ENCODE measurements at regions not wholly inside any gene's neighbourhood (a gene's known extent, or its start where the extent isn't known, plus 50 kb on each side); places are given as distances from the start of the nearest gene placed in this dataset.

- no peak overlapping the region for H3K27ac ChIP-seq
- no peaks in the 10 kb centered on the region for H3K4me1 ChIP-seq
- H3K27me3 ChIP-seq, result no peaks in the 10 kb centered on the region
- DNase-seq, result no peak
- intact Hi-C loops (cut with DNase I), result no loop called here
- no peak overlapping the region for H3K4me3 ChIP-seq
- H3K36me3 ChIP-seq, result no peaks in the 10 kb centered on the region
- TF ChIP-seq POLR2A (IDR thresholded peaks at IDR 0.05), result no peak
- no peak for TF ChIP-seq CTCF (IDR thresholded peaks at IDR 0.05)
- WGBS (ENCODE audit: insufficient coverage, low coverage, low lambda C conversion rate, missing lambda C conversion rate), result 55% methylated on average over 2 of the region's 2 CpGs
- no peak for ATAC-seq
- H3K9me3 ChIP-seq, result no peaks in the 10 kb centered on the region
Observed at GRCh38 chr4:132865922-132866321, 283.2 kb upstream of the PCDH10 start.

DNA sequence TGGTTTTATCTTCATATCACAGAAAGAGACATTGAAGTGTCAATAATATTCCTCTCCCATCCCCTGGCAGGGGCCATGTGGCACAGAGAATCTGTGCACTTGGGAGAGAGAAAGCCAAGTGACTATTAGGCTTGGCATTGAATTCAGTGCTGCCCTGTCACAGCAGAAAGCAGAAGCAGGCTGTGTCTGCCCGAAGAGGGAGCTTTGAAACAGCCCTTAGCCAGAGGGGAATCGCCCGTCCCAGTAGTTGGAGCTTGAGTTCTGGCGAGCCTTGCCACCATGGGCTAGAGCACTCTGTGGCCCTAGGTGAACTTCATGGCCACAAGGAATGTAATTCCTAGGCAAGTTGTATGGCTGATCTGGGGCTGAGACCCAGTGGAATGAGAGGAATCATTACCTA, 282.5 kb upstream of the PCDH10 start:
- H3K9me3 ChIP-seq, result no peaks in the 10 kb centered on the region
- TF ChIP-seq POLR2A (IDR thresholded peaks at IDR 0.05) (no peak), CTCF (IDR thresholded peaks at IDR 0.05) (no peak)
- ATAC-seq (no peak), DNase-seq (no peak)
- H3K36me3 ChIP-seq, result no peaks in the 10 kb centered on the region
- intact Hi-C loops (cut with DNase I), result no loop called here
- no peaks in the 10 kb centered on the region for H3K27me3 ChIP-seq
- 68% methylated on average over 3 of the region's 4 CpGs for WGBS (ENCODE audit: insufficient coverage, low coverage, low lambda C conversion rate, missing lambda C conversion rate)
- no peaks in the 10 kb centered on the region for H3K4me1 ChIP-seq
- H3K27ac ChIP-seq, result no peak overlapping the region
- H3K4me3 ChIP-seq, result no peak overlapping the region

- H3K36me3 ChIP-seq, result no peaks in the 10 kb centered on the region
- no peaks in the 10 kb centered on the region for H3K27me3 ChIP-seq
- no peaks in the 10 kb centered on the region for H3K9me3 ChIP-seq
- intact Hi-C loops (cut with DNase I), result no loop called here
- H3K4me1 ChIP-seq, result no peaks in the 10 kb centered on the region
- 34% methylated on average over 3 of the region's 3 CpGs for WGBS (ENCODE audit: insufficient coverage, low coverage, low lambda C conversion rate, missing lambda C conversion rate)
- no peak overlapping the region for H3K27ac ChIP-seq
- no peak for TF ChIP-seq POLR2A (IDR thresholded peaks at IDR 0.05)
- ATAC-seq, result no peak
- no peak for DNase-seq
- H3K4me3 ChIP-seq, result no peak overlapping the region
Observed at GRCh38 chr4:132893787-132894186, 255.3 kb upstream of the PCDH10 start.

GRCh38 chr4:132901224-132901623, 247.9 kb upstream of the PCDH10 start:
- no peaks in the 10 kb centered on the region for H3K36me3 ChIP-seq
- DNase-seq, result no peak
- no peaks in the 10 kb centered on the region for H3K9me3 ChIP-seq
- intact Hi-C loops (cut with DNase I), result no loop called here
- no peak overlapping the region for H3K27ac ChIP-seq
- ATAC-seq, result no peak
- H3K4me1 ChIP-seq, result no peaks in the 10 kb centered on the region
- H3K27me3 ChIP-seq, result no peaks in the 10 kb centered on the region
- TF ChIP-seq POLR2A (IDR thresholded peaks at IDR 0.05) (no peak), CTCF (IDR thresholded peaks at IDR 0.05) (no peak)
- 38% methylated on average over 1 of the region's 1 CpG for WGBS (ENCODE audit: insufficient coverage, low coverage, low lambda C conversion rate, missing lambda C conversion rate)
- no peak overlapping the region for H3K4me3 ChIP-seq

GRCh38 chr4:132910229-132910748, 238.8 kb upstream of the PCDH10 start:
- H3K36me3 ChIP-seq, result no peaks in the 10 kb centered on the region
- 45% methylated on average over 1 of the region's 1 CpG for WGBS (ENCODE audit: insufficient coverage, low coverage, low lambda C conversion rate, missing lambda C conversion rate)
- H3K27ac ChIP-seq, result no peak overlapping the region
- no peaks in the 10 kb centered on the region for H3K4me1 ChIP-seq
- no peaks in the 10 kb centered on the region for H3K27me3 ChIP-seq
- H3K4me3 ChIP-seq, result no peak overlapping the region
- no peak for ATAC-seq
- H3K9me3 ChIP-seq, result no peaks in the 10 kb centered on the region
- intact Hi-C loops (cut with DNase I), result no loop called here
- TF ChIP-seq CTCF (IDR thresholded peaks at IDR 0.05), result no peak
- no peak for TF ChIP-seq POLR2A (IDR thresholded peaks at IDR 0.05)
- no peak for DNase-seq

All from right lobe of liver (tissue), 6 donors.